Tibial artery (tissue), 4 donors: ENCODE measurements at regions not wholly inside any gene's neighbourhood (a gene's known extent, or its start where the extent isn't known, plus 50 kb on each side); places are given as distances from the start of the nearest gene placed in this dataset.

ENCODE experiments used
- DNase-seq, 2 donors: peaks; one replicate each; pipeline ENCODE4 v3.0.0-alpha.2; 2019
- H3K27ac ChIP-seq, 2 donors: fragments of 200-600 bp; sonication (generic) in 1 of 2; 1 replicate in 1 of 2; 2 replicates in 1 of 2; pipeline ENCODE4 v1.5.1; 2018 to 2019; ENCODE audit warnings: mild to moderate bottlenecking in 1 of 2
- H3K27me3 ChIP-seq, 2 donors: fragments of 200-600 bp; sonication (generic) in 1 of 2; one replicate each; pipeline versions ENCODE4 v1.5.1 to v1.6.0; 2016 to 2019
- H3K36me3 ChIP-seq, 3 donors: fragments of 200-600 bp; sonication (generic) in 2 of 3; one replicate each; pipeline ENCODE4 v1.5.1; 2016 to 2019; ENCODE audit warnings: mild to moderate bottlenecking in 2 of 3
- H3K4me1 ChIP-seq, 4 donors: fragments of 200-600 bp; sonication (generic) in 2 of 4; 1 replicate in 3 of 4; 2 replicates in 1 of 4; pipeline ENCODE4 v1.5.1; 2016 to 2019
- H3K4me3 ChIP-seq, 2 donors: fragments of 200-600 bp; sonication (generic) in 1 of 2; 1 replicate in 1 of 2; 2 replicates in 1 of 2; pipeline ENCODE4 v1.5.1; 2018 to 2019; ENCODE audit warnings: mild to moderate bottlenecking in 2 of 2
- H3K9me3 ChIP-seq, 3 donors: fragments of 200-600 bp; sonication (generic) in 1 of 3; one replicate each; pipeline ENCODE4 v1.5.1; 2016 to 2019
- CTCF ChIP-seq, 2 experiments: fragments of 200-600 bp in 1 of 2; fragments of 450-650 bp in 1 of 2; IDR thresholded peaks; one replicate each; pipeline ENCODE4 v1.5.1; 2017 to 2019; ENCODE audit warnings: antibody characterized with exemption in 2 of 2, mild to moderate bottlenecking in 1 of 2, moderate library complexity in 1 of 2
- intact Hi-C: fragments of 100-400 bp; cut with DNase I; formaldehyde crosslinking; loops from one replicate; pipeline ENCODE4 v1.15.0; 2023; ENCODE audit warnings: low total_unique reads

GRCh38 chr12:75853626-75854025, 177.9 kb downstream of the PHLDA1 start:
- Histone ChIP-seq H3K4me3 (no peak overlapping the region), H3K36me3 (no peaks in the 10 kb centered on the region), H3K4me1 (peaks cover 0 to 2% (median 0%) of the 10 kb centered on the region in 4 donors), H3K27ac (no peak overlapping the region), H3K27me3 (no peaks in the 10 kb centered on the region), H3K9me3 (no peaks in the 10 kb centered on the region)
- no peak for TF ChIP-seq CTCF (IDR thresholded peaks at IDR 0.05)
- intact Hi-C loops = no loop called here
- DNase-seq = no peak

GRCh38 chr12:75852956-75853355, 178.6 kb downstream of the PHLDA1 start:
- Histone ChIP-seq H3K27me3 (no peaks in the 10 kb centered on the region), H3K27ac (no peak overlapping the region), H3K36me3 (no peaks in the 10 kb centered on the region), H3K9me3 (no peaks in the 10 kb centered on the region), H3K4me1 (peaks cover 0 to 4% (median 0%) of the 10 kb centered on the region in 4 donors), H3K4me3 (no peak overlapping the region)
- DNase-seq = no peak
- TF ChIP-seq CTCF (IDR thresholded peaks at IDR 0.05) = no peak
- intact Hi-C loops = no loop called here

- intact Hi-C loops = no loop called here
- Histone ChIP-seq H3K27me3 (no peaks in the 10 kb centered on the region), H3K4me3 (no peak overlapping the region), H3K27ac (no peak overlapping the region), H3K9me3 (no peaks in the 10 kb centered on the region), H3K36me3 (no peaks in the 10 kb centered on the region), H3K4me1 (peaks cover 0 to 4% (median 0%) of the 10 kb centered on the region in 4 donors)
- no peak for DNase-seq
- no peak for TF ChIP-seq CTCF (IDR thresholded peaks at IDR 0.05)
These were observed 179.4 kb downstream of the PHLDA1 start for GRCh38 chr12:75852143-75852542.

- Histone ChIP-seq H3K9me3 (peaks cover 0 to 4% (median 0%) of the 10 kb centered on the region in 3 donors), H3K36me3 (no peaks in the 10 kb centered on the region), H3K27ac (no peak overlapping the region), H3K27me3 (no peaks in the 10 kb centered on the region), H3K4me1 (peaks cover 0 to 4% (median 0%) of the 10 kb centered on the region in 4 donors), H3K4me3 (no peak overlapping the region)
- intact Hi-C loops = no loop called here
- DNase-seq = no peak
- TF ChIP-seq CTCF (IDR thresholded peaks at IDR 0.05) = no peak
These were observed 180.7 kb downstream of the PHLDA1 start for GRCh38 chr12:75850721-75851462.

- H3K4me1 ChIP-seq = peaks cover 0 to 4% (median 0%) of the 10 kb centered on the region in 4 donors
- intact Hi-C loops = no loop called here
- H3K36me3 ChIP-seq = no peaks in the 10 kb centered on the region
- DNase-seq = no peak
- H3K9me3 ChIP-seq = peaks cover 0 to 4% (median 0%) of the 10 kb centered on the region in 3 donors
- no peak for TF ChIP-seq CTCF (IDR thresholded peaks at IDR 0.05)
- no peak overlapping the region for H3K4me3 ChIP-seq
- no peak overlapping the region for H3K27ac ChIP-seq
- H3K27me3 ChIP-seq = no peaks in the 10 kb centered on the region
These were observed 182.6 kb downstream of the PHLDA1 start for GRCh38 chr12:75848961-75849360.
